AG10803 (cell line): ENCODE measurements at regions not wholly inside any gene's neighbourhood (a gene's known extent, or its start where the extent isn't known, plus 50 kb on each side); places are given as distances from the start of the nearest gene placed in this dataset.

Experiments used
- DNase-seq: peaks from one replicate; pipeline ENCODE4 v3.0.0; 2010; ENCODE audit warnings: low read depth
- H3K4me3 ChIP-seq: 2 replicates; pipeline ENCODE4 v1.5.1; 2011; ENCODE audit warnings: mild to moderate bottlenecking, low read length, control low read depth
- CTCF ChIP-seq: conservative IDR thresholded peaks from 2 replicates; pipeline ENCODE4 v1.5.1; 2011; ENCODE audit warnings: mild to moderate bottlenecking, low read length, control low read depth, inconsistent platforms

- no peak for TF ChIP-seq CTCF
- DNase-seq: no peak
- H3K4me3 ChIP-seq: no peak overlapping the region
These were observed 122.9 kb downstream of the GLI2 start for GRCh38 chr2:120858361-120859106.

- no peak overlapping the region for H3K4me3 ChIP-seq
- TF ChIP-seq CTCF: no peak
- no peak for DNase-seq
These were observed 123.5 kb downstream of the GLI2 start for GRCh38 chr2:120859128-120859527.

- H3K4me3 ChIP-seq: no peak overlapping the region
- TF ChIP-seq CTCF: no peak
- DNase-seq: no peak
These were observed 124.3 kb downstream of the GLI2 start for GRCh38 chr2:120859814-120860578.

- TF ChIP-seq CTCF: no peak
- no peak for DNase-seq
- no peak overlapping the region for H3K4me3 ChIP-seq
These were observed 124.9 kb downstream of the GLI2 start for GRCh38 chr2:120860579-120860922.

DNA sequence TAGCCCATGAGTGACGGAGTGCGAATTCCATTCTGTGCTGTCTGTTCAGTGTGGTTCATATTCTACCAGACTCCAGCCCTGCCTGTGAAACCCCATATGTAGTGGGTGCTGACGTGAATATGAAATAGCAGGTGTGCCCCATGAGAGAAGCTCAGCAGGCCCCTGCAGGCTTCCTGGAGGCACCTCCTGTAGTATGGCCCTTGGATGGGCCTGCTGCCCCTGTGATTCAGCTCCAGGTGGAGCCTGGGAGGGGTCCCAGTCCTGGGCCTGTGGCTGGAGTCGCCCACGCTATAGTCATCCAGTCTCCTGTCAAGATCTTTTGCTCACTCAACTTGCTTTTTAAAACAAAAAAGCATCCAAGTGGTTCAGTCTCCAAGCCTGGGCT is 125.5 kb downstream of the GLI2 start:
- no peak for TF ChIP-seq CTCF
- H3K4me3 ChIP-seq: no peak overlapping the region
- no peak for DNase-seq

DNA sequence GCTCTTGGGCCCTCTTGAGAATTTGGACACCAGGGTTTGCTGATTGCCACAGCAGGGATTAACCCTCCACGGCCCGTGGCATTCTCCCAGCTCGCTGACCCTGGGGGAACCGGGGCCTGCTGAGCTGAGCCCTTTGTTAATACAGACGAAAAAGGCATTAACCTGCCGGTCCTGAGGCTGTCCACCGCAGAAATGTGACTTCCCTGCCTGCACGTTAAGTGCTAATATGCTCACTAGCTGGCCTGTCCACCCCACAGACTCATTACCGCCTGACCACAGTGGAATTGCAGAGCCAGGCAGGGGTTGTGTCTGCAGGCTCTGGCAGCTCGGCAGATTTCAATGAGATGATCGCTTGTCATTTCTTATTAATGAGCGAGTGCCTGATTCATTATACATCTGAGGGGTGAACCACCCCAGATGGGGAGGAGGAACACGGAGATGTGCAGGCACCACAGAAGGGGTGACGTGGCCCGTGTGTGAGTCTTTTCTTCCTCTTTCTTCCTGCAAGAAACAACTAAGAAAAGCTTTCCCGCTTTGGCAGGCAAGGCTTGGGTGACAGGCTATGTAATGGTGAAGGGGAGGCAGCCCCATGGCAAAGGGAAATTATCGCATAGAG is 126.0 kb downstream of the GLI2 start:
- TF ChIP-seq CTCF: no peak
- DNase-seq: no peak
- no peak overlapping the region for H3K4me3 ChIP-seq
